ENCODE measurements at regions not wholly inside any gene's neighbourhood (a gene's known extent, or its start where the extent isn't known, plus 50 kb on each side); places are given as distances from the start of the nearest gene placed in this dataset.

- TF ChIP-seq EZH2 (IDR thresholded peaks at IDR 0.05; ENCODE audit: low read length, unreplicated experiment) (no peak), CTCF (conservative IDR thresholded peaks at IDR 0.05; ENCODE audit: low read depth, low read length) (no peak)
Observed at GRCh38 chr7:34401776-34402175, 256.2 kb upstream of the NPSR1 start.

Data from PC-3 (cell line).